ENCODE measurements at regions not wholly inside any gene's neighbourhood (a gene's known extent, or its start where the extent isn't known, plus 50 kb on each side); places are given as distances from the start of the nearest gene placed in this dataset.
"Not testable (repeated sequence)": the region's sequence is repeated elsewhere in the genome, so short reads cannot be mapped to it uniquely, and the experiment has no call there.

DNA sequence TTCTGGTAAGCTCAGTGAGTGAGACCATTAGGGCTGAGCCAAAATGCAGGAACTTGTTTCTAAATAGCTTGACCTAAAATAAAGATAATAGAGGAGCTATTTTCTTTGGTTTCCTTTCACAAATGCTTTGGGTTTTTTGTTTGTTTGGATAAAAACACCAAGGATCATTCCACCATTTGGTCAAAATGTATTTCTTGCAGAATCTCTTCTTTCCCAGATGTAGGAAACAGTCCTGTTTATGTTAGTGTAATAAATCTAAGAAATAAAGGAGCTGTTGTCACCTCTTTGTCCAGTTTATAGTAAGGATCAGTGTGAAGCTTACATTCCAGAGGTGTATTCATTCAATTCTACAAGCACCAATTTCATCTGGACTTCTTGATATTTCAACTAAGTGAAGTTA lies 297.8 kb downstream of the GJA1 start:
- H3K4me3 ChIP-seq, result no peak overlapping the region

DNA sequence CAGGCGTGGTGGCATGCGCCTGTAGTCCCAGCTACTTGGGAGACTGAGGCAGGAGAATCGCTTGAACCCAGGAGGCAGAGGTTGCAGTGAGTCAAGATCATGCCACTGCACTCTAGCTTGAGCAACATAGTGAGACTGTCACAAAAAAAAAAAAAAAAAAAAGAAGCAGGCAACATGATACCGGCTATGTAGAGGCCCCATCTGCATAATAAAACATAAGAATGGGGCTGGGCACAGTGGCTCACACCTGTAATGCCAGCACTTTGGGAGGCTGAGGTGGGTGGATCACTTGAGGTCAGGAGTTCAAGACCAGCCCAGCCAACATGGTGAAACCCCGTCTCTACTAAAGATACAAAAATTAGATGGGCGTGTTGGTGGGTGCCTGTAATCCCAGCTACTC lies 304.7 kb downstream of the GJA1 start:
- H3K27me3 ChIP-seq; H3K36me3 ChIP-seq; H3K4me3 ChIP-seq; intact Hi-C loops (cut with DNase I; ENCODE audit: low total_unique reads); H3K27ac ChIP-seq; in situ Hi-C loops (cut with MboI; ENCODE audit: low pct_ligation_motif_present in 1 of 4, low pct_unique_long_range_greater_than_20kb in 1 of 4, low sequenced_read_pairs in 3 of 4); H3K9me3 ChIP-seq; DNase-seq; H3K4me1 ChIP-seq: not testable (repeated sequence)
- 84 to 85% methylated on average over 4 to 6 of the region's 6 CpGs for WGBS, 2 donors (ENCODE audit: low coverage in 1 of 2)

More for the DNA sequence above, 297.8 kb downstream of the GJA1 start:
- Histone ChIP-seq H3K9me3 (no peaks in the 10 kb centered on the region), H3K4me1 (no peaks in the 10 kb centered on the region), H3K36me3 (no peaks in the 10 kb centered on the region), H3K27me3 (no peaks in the 10 kb centered on the region), H3K27ac (no peak overlapping the region)
- in situ Hi-C loops (cut with MboI; ENCODE audit: low pct_ligation_motif_present in 1 of 4, low pct_unique_long_range_greater_than_20kb in 1 of 4, low sequenced_read_pairs in 3 of 4), result no loop called here
- TF ChIP-seq, protein P1, sequence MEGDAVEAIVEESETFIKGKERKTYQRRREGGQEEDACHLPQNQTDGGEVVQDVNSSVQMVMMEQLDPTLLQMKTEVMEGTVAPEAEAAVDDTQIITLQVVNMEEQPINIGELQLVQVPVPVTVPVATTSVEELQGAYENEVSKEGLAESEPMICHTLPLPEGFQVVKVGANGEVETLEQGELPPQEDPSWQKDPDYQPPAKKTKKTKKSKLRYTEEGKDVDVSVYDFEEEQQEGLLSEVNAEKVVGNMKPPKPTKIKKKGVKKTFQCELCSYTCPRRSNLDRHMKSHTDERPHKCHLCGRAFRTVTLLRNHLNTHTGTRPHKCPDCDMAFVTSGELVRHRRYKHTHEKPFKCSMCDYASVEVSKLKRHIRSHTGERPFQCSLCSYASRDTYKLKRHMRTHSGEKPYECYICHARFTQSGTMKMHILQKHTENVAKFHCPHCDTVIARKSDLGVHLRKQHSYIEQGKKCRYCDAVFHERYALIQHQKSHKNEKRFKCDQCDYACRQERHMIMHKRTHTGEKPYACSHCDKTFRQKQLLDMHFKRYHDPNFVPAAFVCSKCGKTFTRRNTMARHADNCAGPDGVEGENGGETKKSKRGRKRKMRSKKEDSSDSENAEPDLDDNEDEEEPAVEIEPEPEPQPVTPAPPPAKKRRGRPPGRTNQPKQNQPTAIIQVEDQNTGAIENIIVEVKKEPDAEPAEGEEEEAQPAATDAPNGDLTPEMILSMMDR (IDR thresholded peaks at IDR 0.05), result no peak
- no peak for TF ChIP-seq POLR2AphosphoS5 (IDR thresholded peaks at IDR 0.05)
- no peak for TF ChIP-seq EP300 (IDR thresholded peaks at IDR 0.05; ENCODE audit: low read depth)
- intact Hi-C loops (cut with DNase I; ENCODE audit: low total_unique reads), result no loop called here
- DNase-seq, result no peak

DNA sequence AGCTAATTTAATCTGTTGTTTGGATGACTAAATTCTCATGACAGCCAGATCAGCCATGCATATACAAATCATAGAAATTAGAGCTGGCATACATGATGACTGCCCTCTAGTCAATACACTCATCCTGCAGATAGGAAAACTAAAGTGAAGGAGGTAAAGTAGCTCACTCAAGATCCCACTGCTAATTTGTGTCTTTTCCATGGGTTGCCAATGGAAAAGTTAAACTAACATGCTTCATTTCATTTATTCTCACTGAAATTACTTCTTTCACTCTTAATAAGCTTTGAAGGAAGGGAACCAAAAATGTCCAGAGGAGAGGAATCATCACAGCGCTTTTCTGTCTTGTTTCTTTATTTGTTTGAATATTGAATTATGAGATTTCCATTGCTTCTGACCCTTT lies 308.2 kb downstream of the GJA1 start:
- intact Hi-C loops (cut with DNase I; ENCODE audit: low total_unique reads), result no loop called here
- WGBS, 2 donors (ENCODE audit: low coverage in 1 of 2), result 67 to 90% methylated on average over 1 of the region's 1 CpG
- TF ChIP-seq POLR2AphosphoS5 (IDR thresholded peaks at IDR 0.05), result no peak
- TF ChIP-seq EP300 (IDR thresholded peaks at IDR 0.05; ENCODE audit: low read depth), result no peak
- TF ChIP-seq, protein P1 (IDR thresholded peaks at IDR 0.05), result no peak
- TF ChIP-seq POLR2A (IDR thresholded peaks at IDR 0.05), result no peak
- Histone ChIP-seq H3K4me1 (no peaks in the 10 kb centered on the region), H3K27ac (no peak overlapping the region), H3K4me3 (no peak overlapping the region), H3K27me3 (no peaks in the 10 kb centered on the region), H3K9me3 (no peaks in the 10 kb centered on the region), H3K36me3 (no peaks in the 10 kb centered on the region)
- DNase-seq, result no peak
- in situ Hi-C loops (cut with MboI; ENCODE audit: low pct_ligation_motif_present in 1 of 4, low pct_unique_long_range_greater_than_20kb in 1 of 4, low sequenced_read_pairs in 3 of 4), result no loop called here

DNA sequence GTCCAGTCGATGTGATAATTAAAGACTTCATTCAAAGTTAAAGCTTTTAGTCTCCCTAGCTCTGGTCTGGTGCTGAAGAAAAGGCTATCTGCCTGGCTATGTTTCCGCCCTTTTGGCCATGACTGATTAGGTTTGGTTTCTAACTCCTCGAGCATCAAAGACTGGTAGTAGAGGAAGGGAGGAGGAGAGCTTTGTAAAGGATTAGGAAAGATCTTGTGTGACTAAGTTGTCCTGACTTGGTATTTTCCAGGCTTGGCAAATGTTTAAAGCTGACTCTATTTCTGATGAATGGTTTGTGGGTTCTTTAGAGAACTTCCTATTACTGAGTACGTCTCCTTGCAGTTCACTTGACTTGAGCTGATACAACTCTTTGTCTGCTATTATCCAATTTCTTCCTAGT lies 312.9 kb downstream of the GJA1 start:
- no peak overlapping the region for H3K27ac ChIP-seq
- no peaks in the 10 kb centered on the region for H3K27me3 ChIP-seq
- in situ Hi-C loops (cut with MboI; ENCODE audit: low pct_ligation_motif_present in 1 of 4, low pct_unique_long_range_greater_than_20kb in 1 of 4, low sequenced_read_pairs in 3 of 4), result no loop called here
- no peak for TF ChIP-seq POLR2A (IDR thresholded peaks at IDR 0.05)
- TF ChIP-seq EP300 (IDR thresholded peaks at IDR 0.05; ENCODE audit: low read depth), result no peak
- TF ChIP-seq POLR2AphosphoS5 (IDR thresholded peaks at IDR 0.05), result no peak
- TF ChIP-seq, protein P1 (IDR thresholded peaks at IDR 0.05), result no peak
- H3K4me3 ChIP-seq, result no peak overlapping the region
- H3K4me1 ChIP-seq, result no peaks in the 10 kb centered on the region
- intact Hi-C loops (cut with DNase I; ENCODE audit: low total_unique reads), result no loop called here
- no peaks in the 10 kb centered on the region for H3K36me3 ChIP-seq
- no peaks in the 10 kb centered on the region for H3K9me3 ChIP-seq
- no peak for DNase-seq
- WGBS, 2 donors (ENCODE audit: low coverage in 1 of 2), result 64 to 68% methylated on average over 3 to 4 of the region's 4 CpGs

DNA sequence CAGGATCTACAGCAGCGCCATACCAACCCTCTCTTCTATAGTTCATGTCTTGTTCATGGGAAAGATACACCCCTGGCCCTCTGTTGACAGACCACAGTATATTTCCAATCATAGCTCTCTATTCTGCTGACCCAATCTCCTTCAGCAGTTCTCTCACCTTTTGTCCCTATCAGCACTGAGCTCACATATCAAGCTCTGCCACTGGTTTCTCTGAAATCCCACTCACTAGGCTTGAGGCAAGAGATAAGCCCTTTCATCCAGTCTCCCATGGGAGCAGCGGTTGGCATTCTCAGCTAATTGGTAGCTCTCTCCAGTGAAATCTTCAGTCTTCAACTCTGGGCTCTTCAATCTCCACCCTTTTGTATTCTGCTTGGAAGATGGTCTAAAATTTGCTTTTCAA lies 313.4 kb downstream of the GJA1 start:
- intact Hi-C loops (cut with DNase I; ENCODE audit: low total_unique reads) (no loop called here), in situ Hi-C loops (cut with MboI; ENCODE audit: low pct_ligation_motif_present in 1 of 4, low pct_unique_long_range_greater_than_20kb in 1 of 4, low sequenced_read_pairs in 3 of 4) (no loop called here)
- Histone ChIP-seq H3K27me3 (no peaks in the 10 kb centered on the region), H3K9me3 (no peaks in the 10 kb centered on the region), H3K36me3 (no peaks in the 10 kb centered on the region), H3K4me3 (no peak overlapping the region), H3K27ac (no peak overlapping the region), H3K4me1 (no peaks in the 10 kb centered on the region)
- WGBS, 2 donors (ENCODE audit: low coverage in 1 of 2), result 79 to 100% methylated on average over 1 to 2 of the region's 2 CpGs
- DNase-seq, result no peak
- TF ChIP-seq EP300 (IDR thresholded peaks at IDR 0.05; ENCODE audit: low read depth) (no peak), POLR2AphosphoS5 (IDR thresholded peaks at IDR 0.05) (no peak), POLR2A (IDR thresholded peaks at IDR 0.05) (no peak)
- TF ChIP-seq, protein P1 (IDR thresholded peaks at IDR 0.05), result no peak

All from transverse colon (tissue), 4 donors.